HG03432 (cell line): ENCODE measurements at regions not wholly inside any gene's neighbourhood (a gene's known extent, or its start where the extent isn't known, plus 50 kb on each side); places are given as distances from the start of the nearest gene placed in this dataset.
"Not testable (repeated sequence)": the region's sequence is repeated elsewhere in the genome, so short reads cannot be mapped to it uniquely, and the experiment has no call there.

Experiments
- ATAC-seq: cut with Tn5 transposase; IDR thresholded peaks from one replicate; pipeline ENCODE4 v1.9.1; 2021; ENCODE audit warnings: mild to moderate bottlenecking, moderate library complexity; ENCODE audit not compliant: unreplicated experiment

GRCh38 chr5:159571501-159572244 lies 241.4 kb upstream of the IL12B start:
- no peak for ATAC-seq

- ATAC-seq: no peak
Measured at GRCh38 chr5:159576902-159577301, 246.6 kb upstream of the IL12B start.

- ATAC-seq: no peak
Measured at GRCh38 chr5:159581502-159582249, 251.4 kb upstream of the IL12B start.

GRCh38 chr5:159582756-159583541 lies 252.7 kb upstream of the IL12B start:
- no peak for ATAC-seq

- no peak for ATAC-seq
Measured at GRCh38 chr5:159586921-159587320, 256.6 kb upstream of the IL12B start.

- no peak for ATAC-seq
Measured at GRCh38 chr5:159588941-159589340, 258.7 kb upstream of the IL12B start.

GRCh38 chr5:159593518-159594073 lies 263.3 kb upstream of the IL12B start:
- no peak for ATAC-seq

GRCh38 chr5:159595561-159595960 lies 265.3 kb upstream of the IL12B start:
- not testable (repeated sequence) for ATAC-seq

- no peak for ATAC-seq
Measured at GRCh38 chr5:159601216-159601615, 270.9 kb upstream of the IL12B start.

- no peak for ATAC-seq
Measured at GRCh38 chr5:159602434-159602833, 272.1 kb upstream of the IL12B start.

- no peak for ATAC-seq
Measured at GRCh38 chr5:159605585-159605984, 275.3 kb upstream of the IL12B start.

- ATAC-seq: no peak
Measured at GRCh38 chr5:159609359-159609758, 279.1 kb upstream of the IL12B start.

- no peak for ATAC-seq
Measured at GRCh38 chr5:159610966-159611579, 280.8 kb upstream of the IL12B start.

- ATAC-seq: no peak
Measured at GRCh38 chr5:159616952-159617351, 286.7 kb upstream of the IL12B start.

- ATAC-seq: no peak
Measured at GRCh38 chr5:159619826-159620225, 289.5 kb upstream of the IL12B start.

- no peak for ATAC-seq
Measured at GRCh38 chr5:159620853-159621540, 290.7 kb upstream of the IL12B start.

GRCh38 chr5:159628703-159629102 lies 287.6 kb upstream of the ADRA1B start:
- ATAC-seq: no peak

- ATAC-seq: no peak
Measured at GRCh38 chr5:159629158-159629557, 287.1 kb upstream of the ADRA1B start.

- ATAC-seq: no peak
Measured at GRCh38 chr5:159630545-159630944, 285.7 kb upstream of the ADRA1B start.

GRCh38 chr5:159631001-159631400 lies 285.3 kb upstream of the ADRA1B start:
- no peak for ATAC-seq
